ENCODE measurements at regions not wholly inside any gene's neighbourhood (a gene's known extent, or its start where the extent isn't known, plus 50 kb on each side); places are given as distances from the start of the nearest gene placed in this dataset.

GRCh38 chr5:2509527-2509926 lies 241.9 kb downstream of the IRX2 start:
- Histone ChIP-seq H3K4me3 (ENCODE audit: low read depth, low read length) (no peak overlapping the region), H3K27me3 (ENCODE audit: control insufficient read depth, insufficient read depth, low read length) (no peaks in the 10 kb centered on the region), H3K36me3 (ENCODE audit: control insufficient read depth, insufficient read depth, low read length) (no peaks in the 10 kb centered on the region)
- no peak for FAIRE-seq
- TF ChIP-seq CTCF (IDR thresholded peaks at IDR 0.05; ENCODE audit: insufficient read depth, low read length, severe bottlenecking): no peak
- no peak for DNase-seq (ENCODE audit: low read depth)

GRCh38 chr5:2508514-2508913 lies 243.0 kb downstream of the IRX2 start:
- no peaks in the 10 kb centered on the region for H3K36me3 ChIP-seq (ENCODE audit: control insufficient read depth, insufficient read depth, low read length)
- no peaks in the 10 kb centered on the region for H3K27me3 ChIP-seq (ENCODE audit: control insufficient read depth, insufficient read depth, low read length)
- no peak overlapping the region for H3K4me3 ChIP-seq (ENCODE audit: low read depth, low read length)
- FAIRE-seq (no peak), DNase-seq (ENCODE audit: low read depth) (no peak)
- no peak for TF ChIP-seq CTCF (IDR thresholded peaks at IDR 0.05; ENCODE audit: insufficient read depth, low read length, severe bottlenecking)

- Histone ChIP-seq H3K27me3 (ENCODE audit: control insufficient read depth, insufficient read depth, low read length) (no peaks in the 10 kb centered on the region), H3K36me3 (ENCODE audit: control insufficient read depth, insufficient read depth, low read length) (no peaks in the 10 kb centered on the region), H3K4me3 (ENCODE audit: low read depth, low read length) (no peak overlapping the region)
- no peak for TF ChIP-seq CTCF (IDR thresholded peaks at IDR 0.05; ENCODE audit: insufficient read depth, low read length, severe bottlenecking)
- FAIRE-seq (no peak), DNase-seq (ENCODE audit: low read depth) (no peak)
Observed at GRCh38 chr5:2507611-2508010, 243.9 kb downstream of the IRX2 start.

GRCh38 chr5:2506603-2507002 lies 244.9 kb downstream of the IRX2 start:
- Histone ChIP-seq H3K4me3 (ENCODE audit: low read depth, low read length) (no peak overlapping the region), H3K27me3 (ENCODE audit: control insufficient read depth, insufficient read depth, low read length) (no peaks in the 10 kb centered on the region), H3K36me3 (ENCODE audit: control insufficient read depth, insufficient read depth, low read length) (no peaks in the 10 kb centered on the region)
- no peak for DNase-seq (ENCODE audit: low read depth)
- no peak for FAIRE-seq
- no peak for TF ChIP-seq CTCF (IDR thresholded peaks at IDR 0.05; ENCODE audit: insufficient read depth, low read length, severe bottlenecking)

- no peaks in the 10 kb centered on the region for H3K36me3 ChIP-seq (ENCODE audit: control insufficient read depth, insufficient read depth, low read length)
- no peak for TF ChIP-seq CTCF (IDR thresholded peaks at IDR 0.05; ENCODE audit: insufficient read depth, low read length, severe bottlenecking)
- H3K4me3 ChIP-seq (ENCODE audit: low read depth, low read length): no peak overlapping the region
- no peaks in the 10 kb centered on the region for H3K27me3 ChIP-seq (ENCODE audit: control insufficient read depth, insufficient read depth, low read length)
- no peak for FAIRE-seq
- no peak for DNase-seq (ENCODE audit: low read depth)
Observed at GRCh38 chr5:2505217-2505616, 246.3 kb downstream of the IRX2 start.

- H3K4me3 ChIP-seq (ENCODE audit: low read depth, low read length): no peak overlapping the region
- no peak for TF ChIP-seq CTCF (IDR thresholded peaks at IDR 0.05; ENCODE audit: insufficient read depth, low read length, severe bottlenecking)
- no peaks in the 10 kb centered on the region for H3K36me3 ChIP-seq (ENCODE audit: control insufficient read depth, insufficient read depth, low read length)
- no peaks in the 10 kb centered on the region for H3K27me3 ChIP-seq (ENCODE audit: control insufficient read depth, insufficient read depth, low read length)
- DNase-seq (ENCODE audit: low read depth): no peak
- no peak for FAIRE-seq
Observed at GRCh38 chr5:2502970-2503594, 248.4 kb downstream of the IRX2 start.
